Right atrium auricular region (tissue), 2 donors: ENCODE measurements at regions not wholly inside any gene's neighbourhood (a gene's known extent, or its start where the extent isn't known, plus 50 kb on each side); places are given as distances from the start of the nearest gene placed in this dataset.

Source experiments
- DNase-seq: peaks from one replicate; pipeline ENCODE4 v3.0.0-alpha.2; 2019; ENCODE audit warnings: low spot score
- H3K27ac ChIP-seq, 2 donors: fragments of 200-600 bp; sonication (generic); 1 replicate in 1 of 2; 2 replicates in 1 of 2; pipeline ENCODE4 v1.5.1; 2016 to 2019
- H3K27me3 ChIP-seq, 2 donors: fragments of 200-600 bp; sonication (generic); one replicate each; pipeline versions ENCODE4 v1.5.1 to v1.6.0; 2017 to 2019
- H3K36me3 ChIP-seq: fragments of 200-600 bp; sonication (generic); one replicate; pipeline ENCODE4 v1.5.1; 2016
- H3K4me1 ChIP-seq, 2 donors: fragments of 200-600 bp; sonication (generic); one replicate each; pipeline versions ENCODE4 v1.5.1 to v1.6.0; 2017 to 2019
- H3K4me3 ChIP-seq, 2 donors: fragments of 200-600 bp; sonication (generic); 1 replicate in 1 of 2; 2 replicates in 1 of 2; pipeline ENCODE4 v1.5.1; 2017 to 2019; ENCODE audit warnings: mild to moderate bottlenecking in 1 of 2, moderate library complexity in 1 of 2
- H3K9me3 ChIP-seq, 2 donors: fragments of 200-600 bp; sonication (generic); one replicate each; pipeline ENCODE4 v1.5.1; 2019
- TF ChIP-seq, protein P1 (sequence below), 2 donors: fragments of 200-600 bp; sonication (generic); IDR thresholded peaks; one replicate each; pipeline ENCODE4 v1.5.1; 2019; ENCODE audit warnings: antibody characterized with exemption in 2 of 2

DNA sequence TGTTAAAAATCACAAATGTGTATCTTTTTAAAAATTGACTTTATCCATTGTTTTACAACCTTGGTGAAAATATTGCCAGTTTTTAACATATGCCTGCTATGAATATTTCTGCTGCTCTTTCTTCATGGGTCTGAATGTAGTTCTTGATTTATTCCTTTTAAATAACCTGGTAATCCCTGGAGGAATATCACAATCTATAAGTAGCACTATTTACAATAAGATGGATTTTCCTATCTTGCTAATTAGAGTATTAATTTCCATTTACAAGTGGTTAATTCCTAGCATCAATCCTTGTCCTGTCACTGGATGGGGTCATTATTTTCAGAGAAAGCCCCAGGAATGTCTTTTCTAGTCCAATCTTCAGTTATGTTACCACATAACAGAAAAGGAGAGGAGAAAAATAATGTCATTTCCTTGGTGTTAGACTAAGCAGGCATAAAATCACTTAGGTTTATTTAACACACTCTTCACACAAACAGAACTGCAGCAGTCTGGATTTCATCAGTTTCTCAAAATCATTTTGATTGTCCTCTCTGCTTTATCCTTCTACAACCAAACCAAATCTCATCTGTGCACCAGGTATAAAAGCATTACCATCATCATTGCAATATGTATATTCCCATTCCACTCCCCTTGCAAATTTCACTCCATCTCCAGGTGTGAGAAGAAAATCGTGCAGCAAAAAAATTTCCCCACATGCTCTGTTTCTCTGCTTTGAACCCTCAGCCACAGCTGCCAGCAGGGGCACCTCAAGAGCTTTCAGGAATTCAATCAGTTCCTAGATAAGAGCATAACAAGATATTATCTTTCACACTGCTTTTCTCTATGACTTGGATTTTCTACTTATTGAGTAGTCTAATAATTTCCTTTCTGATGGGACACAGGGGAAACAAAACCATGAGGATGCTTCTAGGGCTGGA lies 204.1 kb downstream of the SEC61B start:
- DNase-seq, result no peak
- H3K4me1 ChIP-seq, result no peaks in the 10 kb centered on the region
- H3K27ac ChIP-seq, result no peak overlapping the region
- TF ChIP-seq, protein P1, sequence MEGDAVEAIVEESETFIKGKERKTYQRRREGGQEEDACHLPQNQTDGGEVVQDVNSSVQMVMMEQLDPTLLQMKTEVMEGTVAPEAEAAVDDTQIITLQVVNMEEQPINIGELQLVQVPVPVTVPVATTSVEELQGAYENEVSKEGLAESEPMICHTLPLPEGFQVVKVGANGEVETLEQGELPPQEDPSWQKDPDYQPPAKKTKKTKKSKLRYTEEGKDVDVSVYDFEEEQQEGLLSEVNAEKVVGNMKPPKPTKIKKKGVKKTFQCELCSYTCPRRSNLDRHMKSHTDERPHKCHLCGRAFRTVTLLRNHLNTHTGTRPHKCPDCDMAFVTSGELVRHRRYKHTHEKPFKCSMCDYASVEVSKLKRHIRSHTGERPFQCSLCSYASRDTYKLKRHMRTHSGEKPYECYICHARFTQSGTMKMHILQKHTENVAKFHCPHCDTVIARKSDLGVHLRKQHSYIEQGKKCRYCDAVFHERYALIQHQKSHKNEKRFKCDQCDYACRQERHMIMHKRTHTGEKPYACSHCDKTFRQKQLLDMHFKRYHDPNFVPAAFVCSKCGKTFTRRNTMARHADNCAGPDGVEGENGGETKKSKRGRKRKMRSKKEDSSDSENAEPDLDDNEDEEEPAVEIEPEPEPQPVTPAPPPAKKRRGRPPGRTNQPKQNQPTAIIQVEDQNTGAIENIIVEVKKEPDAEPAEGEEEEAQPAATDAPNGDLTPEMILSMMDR (IDR thresholded peaks at IDR 0.05), result no peak
- no peaks in the 10 kb centered on the region for H3K36me3 ChIP-seq
- no peaks in the 10 kb centered on the region for H3K9me3 ChIP-seq
- no peaks in the 10 kb centered on the region for H3K27me3 ChIP-seq
- no peak overlapping the region for H3K4me3 ChIP-seq

DNA sequence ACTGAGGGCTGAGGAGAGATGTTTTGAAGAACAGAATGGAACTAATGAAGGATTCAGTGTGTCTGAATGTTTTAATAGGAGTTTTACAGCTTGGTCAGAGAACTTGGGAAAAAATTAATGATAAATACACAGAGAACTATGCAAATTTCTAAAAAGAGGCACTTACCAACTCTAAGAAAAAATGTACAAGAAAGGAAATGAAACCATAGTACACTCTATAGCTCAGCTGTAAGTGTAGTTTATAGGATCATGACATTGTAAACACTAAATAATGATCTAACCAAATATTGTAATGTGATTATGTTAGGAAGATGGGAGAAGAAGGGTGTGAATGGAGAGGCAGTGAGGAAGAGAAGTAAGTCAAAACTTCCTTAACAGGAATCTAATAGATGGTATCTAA lies 205.2 kb downstream of the SEC61B start:
- TF ChIP-seq, protein P1 (IDR thresholded peaks at IDR 0.05), result no peak
- Histone ChIP-seq H3K27me3 (no peaks in the 10 kb centered on the region), H3K27ac (no peak overlapping the region), H3K4me3 (no peak overlapping the region), H3K4me1 (no peaks in the 10 kb centered on the region), H3K9me3 (no peaks in the 10 kb centered on the region), H3K36me3 (no peaks in the 10 kb centered on the region)
- DNase-seq, result no peak

DNA sequence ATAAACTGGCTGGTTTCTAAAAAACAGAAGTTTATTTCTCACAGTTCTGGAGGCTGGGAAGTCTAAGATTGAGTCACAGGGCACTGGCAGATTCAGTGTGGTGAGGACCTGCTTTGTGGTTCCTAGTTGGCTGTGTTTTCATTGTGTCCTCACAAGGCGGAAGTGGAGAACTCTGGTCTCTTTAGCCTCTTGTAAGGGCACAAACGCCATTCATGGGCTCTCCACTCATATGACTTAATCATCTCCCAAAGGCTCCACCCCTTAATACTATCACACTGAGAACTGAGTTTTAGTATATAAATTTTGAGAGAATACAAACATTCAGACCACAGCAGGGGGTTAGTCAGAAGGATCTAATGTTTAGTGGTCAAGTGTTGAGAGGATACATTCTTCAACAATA lies 208.2 kb downstream of the SEC61B start:
- TF ChIP-seq, protein P1 (IDR thresholded peaks at IDR 0.05), result no peak
- no peaks in the 10 kb centered on the region for H3K27me3 ChIP-seq
- H3K4me1 ChIP-seq, result peaks cover 0 to 10% of the 10 kb centered on the region in 2 donors

DNA sequence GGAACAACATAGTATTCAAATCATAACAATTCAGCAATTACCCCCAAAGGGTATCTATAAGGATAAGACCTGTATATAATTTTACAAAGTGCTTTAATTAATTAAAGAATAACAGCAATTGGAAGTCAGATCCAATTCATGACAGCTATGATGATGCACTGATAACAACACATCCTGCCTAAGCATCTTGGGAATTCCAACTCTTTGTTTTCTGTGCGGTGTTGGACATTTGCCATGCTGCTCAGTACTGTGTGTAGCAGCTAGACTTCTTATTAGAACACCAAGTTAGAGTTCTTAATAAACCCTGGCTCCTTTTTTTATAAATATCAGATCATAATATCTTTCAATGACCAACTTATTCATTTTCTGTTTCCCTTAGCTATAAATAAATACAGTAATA lies 209.0 kb downstream of the SEC61B start:
- TF ChIP-seq, protein P1 (IDR thresholded peaks at IDR 0.05), result no peak
- no peak for DNase-seq
- no peak overlapping the region for H3K27ac ChIP-seq
- no peaks in the 10 kb centered on the region for H3K36me3 ChIP-seq
- no peaks in the 10 kb centered on the region for H3K9me3 ChIP-seq
- peaks cover 0 to 10% of the 10 kb centered on the region in 2 donors for H3K4me1 ChIP-seq
- no peaks in the 10 kb centered on the region for H3K27me3 ChIP-seq
- H3K4me3 ChIP-seq, result no peak overlapping the region

More for the DNA sequence above, 208.2 kb downstream of the SEC61B start:
- H3K4me3 ChIP-seq, result no peak overlapping the region
- no peak for DNase-seq
- no peak overlapping the region for H3K27ac ChIP-seq
- no peaks in the 10 kb centered on the region for H3K36me3 ChIP-seq
- H3K9me3 ChIP-seq, result no peaks in the 10 kb centered on the region

DNA sequence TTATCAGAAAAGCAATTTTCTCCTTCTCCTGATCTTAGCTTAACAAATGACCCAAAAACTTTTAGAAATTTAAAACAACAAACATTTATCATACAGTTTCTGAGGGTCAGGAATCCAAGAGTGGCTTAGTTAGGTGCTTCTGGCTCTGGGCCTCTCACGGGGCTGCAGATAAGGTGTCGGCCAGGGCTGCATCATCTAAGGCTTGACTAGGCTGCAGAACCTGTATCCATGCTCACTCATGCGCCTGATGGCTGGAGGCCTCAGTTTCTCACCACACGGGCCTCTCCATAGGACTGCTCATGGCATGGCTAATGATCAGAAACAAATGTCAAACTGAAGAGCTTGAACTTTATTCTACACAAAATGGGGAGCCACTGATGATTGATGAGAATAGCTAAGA lies 210.0 kb downstream of the SEC61B start:
- TF ChIP-seq, protein P1 (IDR thresholded peaks at IDR 0.05), result no peak
- Histone ChIP-seq H3K36me3 (no peaks in the 10 kb centered on the region), H3K27me3 (no peaks in the 10 kb centered on the region), H3K4me1 (peaks cover 0 to 10% of the 10 kb centered on the region in 2 donors), H3K4me3 (no peak overlapping the region), H3K27ac (no peak overlapping the region), H3K9me3 (no peaks in the 10 kb centered on the region)
- no peak for DNase-seq
